Neural cell (in vitro differentiated cells): ENCODE measurements at regions not wholly inside any gene's neighbourhood (a gene's known extent, or its start where the extent isn't known, plus 50 kb on each side); places are given as distances from the start of the nearest gene placed in this dataset.

ENCODE experiments used
- CTCF ChIP-seq: fragments of 450-650 bp; IDR thresholded peaks from 2 replicates; pipeline ENCODE4 v1.5.1; 2014; ENCODE audit warnings: antibody characterized with exemption, mild to moderate bottlenecking, moderate library complexity; ENCODE audit not compliant: poor library complexity, severe bottlenecking
- EP300 ChIP-seq: fragments of 450-650 bp; conservative IDR thresholded peaks from 2 replicates; pipeline ENCODE4 v1.6.1; 2014; ENCODE audit warnings: antibody characterized with exemption, mild to moderate bottlenecking, moderate library complexity; ENCODE audit not compliant: poor library complexity, severe bottlenecking
- EZH2 ChIP-seq: fragments of 200-600, 300-800 bp; shearing (Covaris generic), sonication (generic); IDR thresholded peaks from 2 replicates; pipeline ENCODE4 v1.6.1; 2014; ENCODE audit warnings: antibody characterized with exemption, low read length, borderline replicate concordance, mild to moderate bottlenecking; ENCODE audit not compliant: insufficient read depth, poor library complexity, severe bottlenecking
- POLR2AphosphoS5 ChIP-seq: IDR thresholded peaks from 2 replicates; pipeline ENCODE4 v1.6.1; 2012
- RAD21 ChIP-seq: fragments of 450-650 bp; conservative IDR thresholded peaks from 2 replicates; pipeline ENCODE4 v1.6.1; 2014; ENCODE audit warnings: antibody characterized with exemption, mild to moderate bottlenecking, moderate library complexity
- REST ChIP-seq: IDR thresholded peaks from 2 replicates; pipeline ENCODE4 v1.6.1; 2012; ENCODE audit warnings: borderline replicate concordance

- TF ChIP-seq CTCF (no peak), EP300 (no peak), EZH2 (no peak), REST (no peak), POLR2AphosphoS5 (no peak), RAD21 (no peak)
Measured at GRCh38 chr4:124938836-124939235, 226.3 kb upstream of the ANKRD50 start.
